ENCODE measurements at regions not wholly inside any gene's neighbourhood (a gene's known extent, or its start where the extent isn't known, plus 50 kb on each side); places are given as distances from the start of the nearest gene placed in this dataset.

GRCh38 chr2:59314031-59314766 is 1073.1 kb upstream of the FANCL start:
- TF ChIP-seq, protein P1, sequence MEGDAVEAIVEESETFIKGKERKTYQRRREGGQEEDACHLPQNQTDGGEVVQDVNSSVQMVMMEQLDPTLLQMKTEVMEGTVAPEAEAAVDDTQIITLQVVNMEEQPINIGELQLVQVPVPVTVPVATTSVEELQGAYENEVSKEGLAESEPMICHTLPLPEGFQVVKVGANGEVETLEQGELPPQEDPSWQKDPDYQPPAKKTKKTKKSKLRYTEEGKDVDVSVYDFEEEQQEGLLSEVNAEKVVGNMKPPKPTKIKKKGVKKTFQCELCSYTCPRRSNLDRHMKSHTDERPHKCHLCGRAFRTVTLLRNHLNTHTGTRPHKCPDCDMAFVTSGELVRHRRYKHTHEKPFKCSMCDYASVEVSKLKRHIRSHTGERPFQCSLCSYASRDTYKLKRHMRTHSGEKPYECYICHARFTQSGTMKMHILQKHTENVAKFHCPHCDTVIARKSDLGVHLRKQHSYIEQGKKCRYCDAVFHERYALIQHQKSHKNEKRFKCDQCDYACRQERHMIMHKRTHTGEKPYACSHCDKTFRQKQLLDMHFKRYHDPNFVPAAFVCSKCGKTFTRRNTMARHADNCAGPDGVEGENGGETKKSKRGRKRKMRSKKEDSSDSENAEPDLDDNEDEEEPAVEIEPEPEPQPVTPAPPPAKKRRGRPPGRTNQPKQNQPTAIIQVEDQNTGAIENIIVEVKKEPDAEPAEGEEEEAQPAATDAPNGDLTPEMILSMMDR (IDR thresholded peaks at IDR 0.05; ENCODE audit: low read depth, low read length): no peak
- no peak for DNase-seq (ENCODE audit: extremely low read depth, low read depth)

- no peak for DNase-seq (ENCODE audit: extremely low read depth, low read depth)
These were observed 1072.1 kb upstream of the FANCL start for GRCh38 chr2:59312967-59313940.

DNA sequence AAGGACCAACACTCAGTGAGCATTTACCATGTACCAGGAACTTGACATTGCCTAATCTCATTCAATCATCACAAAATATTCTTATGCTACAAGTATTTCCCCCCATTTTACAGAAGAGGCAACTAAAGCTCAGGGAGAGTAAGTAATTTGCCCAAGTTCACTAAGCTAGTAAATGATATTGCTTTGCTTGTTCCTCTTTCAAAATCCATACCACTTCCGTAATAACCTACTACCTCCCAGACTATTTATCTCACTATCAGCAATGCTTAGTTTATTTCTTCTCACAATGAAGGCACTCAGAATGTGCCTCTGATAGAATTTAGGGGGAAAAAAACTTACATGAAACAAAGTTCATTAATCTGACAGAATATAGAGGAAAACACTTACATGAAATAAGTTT is 1070.9 kb upstream of the FANCL start:
- TF ChIP-seq, protein P1 (IDR thresholded peaks at IDR 0.05; ENCODE audit: low read depth, low read length): no peak
- no peak for DNase-seq (ENCODE audit: extremely low read depth, low read depth)

More at GRCh38 chr2:59312967-59313940, 1072.1 kb upstream of the FANCL start:
- TF ChIP-seq, protein P1 (IDR thresholded peaks at IDR 0.05; ENCODE audit: low read depth, low read length): no peak

DNA sequence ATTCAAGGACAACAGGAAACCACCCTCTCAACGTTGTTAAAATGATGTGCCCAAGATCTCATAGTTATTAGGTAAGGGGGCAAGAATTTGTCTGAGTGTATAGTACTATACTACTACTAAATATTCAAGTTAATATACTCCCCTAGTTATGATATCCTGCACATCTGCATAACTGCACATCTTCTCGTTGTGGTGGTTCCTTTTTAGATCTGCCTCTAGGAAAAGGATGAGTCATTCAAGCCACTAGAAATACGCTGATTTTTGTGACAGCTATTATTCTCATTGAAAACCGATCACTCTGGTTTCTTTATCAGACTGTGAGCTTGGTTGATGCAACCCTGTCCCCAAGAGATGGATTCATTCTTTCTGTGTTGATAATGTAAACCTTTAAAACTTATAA is 1067.0 kb upstream of the FANCL start:
- TF ChIP-seq, protein P1 (IDR thresholded peaks at IDR 0.05; ENCODE audit: low read depth, low read length): no peak
- no peak for DNase-seq (ENCODE audit: extremely low read depth, low read depth)

- no peak for DNase-seq (ENCODE audit: extremely low read depth, low read depth)
- TF ChIP-seq, protein P1 (IDR thresholded peaks at IDR 0.05; ENCODE audit: low read depth, low read length): no peak
These were observed 1066.1 kb upstream of the FANCL start for GRCh38 chr2:59307196-59307595.

DNA sequence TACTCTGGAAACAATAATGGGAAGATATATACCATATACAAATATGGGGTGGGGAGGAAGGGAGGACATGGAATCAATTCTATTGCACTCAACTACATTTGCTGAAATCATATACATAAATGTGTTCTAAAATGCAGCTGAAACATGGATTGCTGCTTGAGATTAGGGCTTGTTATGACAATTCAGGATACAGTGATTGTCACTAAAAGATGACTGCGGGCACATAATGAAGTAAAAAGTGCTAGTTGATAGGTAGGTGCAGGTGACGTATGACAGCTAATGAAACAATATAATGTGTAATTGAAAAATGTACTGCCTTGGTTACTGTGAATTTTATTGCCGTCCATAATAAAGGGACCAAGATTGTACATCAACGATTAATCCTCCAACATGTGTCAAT is 1062.1 kb upstream of the FANCL start:
- TF ChIP-seq, protein P1 (IDR thresholded peaks at IDR 0.05; ENCODE audit: low read depth, low read length): no peak
- no peak for DNase-seq (ENCODE audit: extremely low read depth, low read depth)

GRCh38 chr2:59302683-59303082 is 1061.6 kb upstream of the FANCL start:
- TF ChIP-seq, protein P1 (IDR thresholded peaks at IDR 0.05; ENCODE audit: low read depth, low read length): no peak
- DNase-seq (ENCODE audit: extremely low read depth, low read depth): no peak
